Mesodermal cell (in vitro differentiated cells): ENCODE measurements at regions not wholly inside any gene's neighbourhood (a gene's known extent, or its start where the extent isn't known, plus 50 kb on each side); places are given as distances from the start of the nearest gene placed in this dataset.
A peak's percentile ranks its signal among the peaks of the same experiment; 100 is the strongest.

Source experiments
- H3K27ac ChIP-seq: 2 replicates; pipeline ENCODE4 v1.7.0; 2013; ENCODE audit warnings: mild to moderate bottlenecking, low read depth, low read length, moderate library complexity; ENCODE audit not compliant: severe bottlenecking
- H3K36me3 ChIP-seq: 2 replicates; pipeline ENCODE4 v1.7.1; 2013; ENCODE audit warnings: mild to moderate bottlenecking, low read length, moderate library complexity; ENCODE audit not compliant: control insufficient read depth, insufficient read depth
- H3K4me1 ChIP-seq: one replicate; pipeline ENCODE4 v1.7.1; 2013; ENCODE audit warnings: mild to moderate bottlenecking, low read length; ENCODE audit not compliant: insufficient read depth, control insufficient read depth, poor library complexity, severe bottlenecking
- H3K4me3 ChIP-seq: 2 replicates; pipeline ENCODE4 v1.7.0; 2013; ENCODE audit warnings: low read length, control low read depth, mild to moderate bottlenecking; ENCODE audit not compliant: insufficient read depth, poor library complexity, severe bottlenecking; ENCODE audit errors: extremely low read depth
- H3K9me3 ChIP-seq: 2 replicates; pipeline ENCODE4 v1.7.1; 2013; ENCODE audit warnings: mild to moderate bottlenecking, low read length, moderate library complexity; ENCODE audit not compliant: control insufficient read depth
- WGBS, 2 experiments: methylation state at CpG; one replicate each; pipeline ENCODE4 v1.1.5; 2013; ENCODE audit warnings: missing lambda C conversion rate in 2 of 2; ENCODE audit not compliant: insufficient coverage in 2 of 2; 5-methylcytosine and 5-hydroxymethylcytosine counted together

- Histone ChIP-seq H3K36me3 (no peaks in the 10 kb centered on the region), H3K9me3 (no peaks in the 10 kb centered on the region), H3K27ac (no peak overlapping the region), H3K4me3 (no peak overlapping the region), H3K4me1 (peaks cover 7% of the 10 kb centered on the region)
- WGBS, 2 experiments: 97 to 100% methylated on average over 2 to 5 of the region's 9 CpGs
These were observed 222.5 kb downstream of the NXNL2 start for GRCh38 chr9:88757406-88758010.

DNA sequence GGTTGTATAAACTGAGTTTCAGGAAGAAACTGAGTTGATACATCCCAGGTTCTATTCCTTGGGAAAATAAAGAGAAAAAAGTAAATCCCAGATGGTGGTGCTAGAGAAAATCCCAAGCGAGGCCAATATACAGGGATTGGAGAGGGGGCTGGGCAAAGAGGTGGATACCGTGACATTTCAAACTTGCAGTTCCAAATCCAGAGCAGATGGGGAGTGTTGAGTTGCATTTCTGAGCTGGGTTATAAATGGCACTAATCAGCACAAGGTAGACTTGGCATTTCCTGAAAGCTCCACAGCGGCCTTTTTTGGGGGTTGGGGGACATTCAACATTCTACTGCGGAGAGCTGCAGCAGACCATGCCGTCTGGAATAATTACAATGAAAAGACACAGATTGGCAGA lies 224.4 kb downstream of the NXNL2 start:
- 93 to 94% methylated on average over 3 to 5 of the region's 5 CpGs for WGBS, 2 experiments
- Histone ChIP-seq H3K4me1 (peaks cover 7% of the 10 kb centered on the region), H3K36me3 (no peaks in the 10 kb centered on the region), H3K9me3 (no peaks in the 10 kb centered on the region), H3K27ac (peak overlapping the region; percentile 60), H3K4me3 (no peak overlapping the region)

DNA sequence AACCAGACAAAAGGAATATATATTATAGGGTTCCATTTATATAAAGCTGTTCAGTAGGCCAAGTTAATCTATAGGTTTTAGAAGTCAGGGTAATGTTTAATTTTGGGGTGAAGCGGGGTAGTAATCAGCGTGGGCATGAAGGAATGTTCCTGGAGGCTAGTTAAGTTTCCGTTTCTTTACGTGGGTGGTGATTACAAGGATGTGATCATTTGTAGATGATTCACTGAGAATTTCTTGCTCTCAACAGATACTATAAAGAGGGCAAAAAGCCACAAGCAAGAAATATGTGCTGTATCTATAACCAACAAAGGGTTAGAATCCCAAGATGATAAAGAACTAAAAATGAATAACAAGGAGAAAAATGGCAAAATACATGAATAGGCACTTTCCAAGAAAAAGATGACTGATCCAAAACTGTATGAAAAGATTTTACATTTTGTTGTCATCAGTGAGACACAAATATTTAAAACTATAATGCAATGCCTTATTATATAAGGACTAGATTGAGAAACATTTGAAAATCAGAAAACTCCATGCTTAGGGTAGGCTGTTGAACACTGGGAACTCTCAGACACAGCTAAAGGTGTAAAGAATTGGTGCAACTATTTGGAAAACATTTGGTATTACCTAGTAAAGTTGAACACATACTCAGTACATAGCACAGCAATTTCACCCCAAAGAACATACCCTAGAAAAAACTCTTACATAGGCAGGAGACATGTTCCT lies 224.3 kb upstream of the S1PR3 start:
- no peak overlapping the region for H3K27ac ChIP-seq
- H3K4me1 ChIP-seq: no peaks in the 10 kb centered on the region
- no peaks in the 10 kb centered on the region for H3K36me3 ChIP-seq
- 80% methylated on average over 1 of the region's 4 CpGs; no CpG with 5 or more reads in 1 of the 2 experiments for WGBS, 2 experiments
- no peak overlapping the region for H3K4me3 ChIP-seq
- H3K9me3 ChIP-seq: no peaks in the 10 kb centered on the region

GRCh38 chr9:88767504-88767790 lies 223.8 kb upstream of the S1PR3 start:
- H3K36me3 ChIP-seq: no peaks in the 10 kb centered on the region
- no peak overlapping the region for H3K27ac ChIP-seq
- H3K9me3 ChIP-seq: no peaks in the 10 kb centered on the region
- H3K4me1 ChIP-seq: no peaks in the 10 kb centered on the region
- no peak overlapping the region for H3K4me3 ChIP-seq

GRCh38 chr9:88772575-88772974 lies 218.7 kb upstream of the S1PR3 start:
- Histone ChIP-seq H3K9me3 (no peaks in the 10 kb centered on the region), H3K36me3 (no peaks in the 10 kb centered on the region), H3K4me3 (no peak overlapping the region), H3K27ac (no peak overlapping the region), H3K4me1 (peaks cover 40% of the 10 kb centered on the region)
- no CpG with 5 or more reads among the region's 3 CpGs for WGBS, 2 experiments

DNA sequence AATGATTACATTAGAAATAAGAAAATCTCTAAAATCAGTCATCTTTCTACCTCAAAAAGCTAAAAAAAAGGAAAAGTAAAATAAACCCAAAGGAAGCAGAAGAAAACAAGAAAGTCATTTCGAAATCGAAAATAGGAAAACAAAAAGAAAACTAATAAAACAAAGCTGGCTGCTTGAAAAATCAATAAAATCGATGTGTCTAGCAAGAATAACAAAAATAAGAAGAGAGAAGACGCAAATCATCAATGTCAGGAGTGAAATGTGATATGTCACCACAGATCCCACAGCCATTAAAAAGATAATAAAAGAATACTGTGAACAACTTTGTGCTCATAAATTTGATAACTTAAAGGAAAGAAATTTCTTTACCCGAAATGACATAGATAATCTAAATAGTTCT lies 218.1 kb upstream of the S1PR3 start:
- Histone ChIP-seq H3K4me3 (no peak overlapping the region), H3K36me3 (no peaks in the 10 kb centered on the region), H3K9me3 (no peaks in the 10 kb centered on the region), H3K27ac (no peak overlapping the region), H3K4me1 (peaks cover 45% of the 10 kb centered on the region)
- WGBS, 2 experiments: 93% methylated on average over 2 of the region's 5 CpGs; no CpG with 5 or more reads in 1 of the 2 experiments

- H3K4me3 ChIP-seq: no peak overlapping the region
- H3K4me1 ChIP-seq: peaks cover 48% of the 10 kb centered on the region
- no peaks in the 10 kb centered on the region for H3K9me3 ChIP-seq
- WGBS, 2 experiments: 78 to 93% methylated on average over 3 of the region's 4 CpGs
- H3K27ac ChIP-seq: peak overlapping the region; percentile 33
- no peaks in the 10 kb centered on the region for H3K36me3 ChIP-seq
These were observed 217.5 kb upstream of the S1PR3 start for GRCh38 chr9:88773627-88774244.

DNA sequence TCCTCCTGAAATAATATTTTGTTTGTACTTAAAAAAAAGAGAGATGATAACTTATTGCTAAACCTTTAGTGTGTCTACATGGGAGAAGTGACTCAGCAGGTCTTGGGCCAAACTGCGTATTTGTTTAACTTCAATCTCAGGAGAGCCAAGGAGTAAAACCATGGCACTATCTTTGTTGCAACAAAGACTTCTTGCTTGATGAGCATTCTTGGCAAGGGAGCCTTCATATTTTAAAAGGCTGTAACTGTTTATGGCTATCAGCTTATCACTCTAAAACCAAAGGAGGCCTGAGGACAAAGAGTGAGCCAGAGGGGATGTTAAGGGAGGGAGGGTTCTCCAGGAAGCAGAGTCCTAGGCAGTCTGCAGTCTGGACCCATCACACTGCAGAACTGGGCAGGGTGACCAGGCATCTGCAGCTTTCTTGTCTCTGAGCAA lies 216.2 kb upstream of the S1PR3 start:
- Histone ChIP-seq H3K36me3 (no peaks in the 10 kb centered on the region), H3K9me3 (no peaks in the 10 kb centered on the region), H3K27ac (peak overlapping the region; percentile 11), H3K4me1 (peaks cover 48% of the 10 kb centered on the region), H3K4me3 (no peak overlapping the region)
- WGBS, 2 experiments: 89% methylated on average over 1 of the region's 1 CpG

DNA sequence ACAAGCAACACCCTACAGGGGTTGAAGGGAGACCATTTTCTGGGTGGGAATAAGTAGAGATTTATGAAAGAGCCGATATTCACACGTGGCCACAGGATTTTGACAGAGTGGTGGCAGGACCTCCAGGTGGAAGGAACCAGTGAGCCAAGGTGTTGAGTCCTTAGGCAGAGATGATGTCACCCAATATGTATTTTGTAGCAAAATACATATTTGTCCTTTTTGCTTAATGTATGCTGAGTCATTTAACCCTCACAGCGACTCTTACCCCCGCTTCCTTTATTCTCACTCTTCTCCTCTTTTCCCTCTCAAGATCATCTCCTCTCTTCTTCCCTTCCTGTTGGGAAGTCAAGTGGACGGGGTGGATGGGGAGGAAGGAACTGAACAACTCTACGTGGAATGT lies 215.7 kb upstream of the S1PR3 start:
- no peaks in the 10 kb centered on the region for H3K9me3 ChIP-seq
- H3K27ac ChIP-seq: peak overlapping the region; percentile 11
- H3K4me1 ChIP-seq: peaks cover 48% of the 10 kb centered on the region
- H3K4me3 ChIP-seq: no peak overlapping the region
- H3K36me3 ChIP-seq: no peaks in the 10 kb centered on the region
- 100% methylated on average over 2 of the region's 6 CpGs for WGBS, 2 experiments

DNA sequence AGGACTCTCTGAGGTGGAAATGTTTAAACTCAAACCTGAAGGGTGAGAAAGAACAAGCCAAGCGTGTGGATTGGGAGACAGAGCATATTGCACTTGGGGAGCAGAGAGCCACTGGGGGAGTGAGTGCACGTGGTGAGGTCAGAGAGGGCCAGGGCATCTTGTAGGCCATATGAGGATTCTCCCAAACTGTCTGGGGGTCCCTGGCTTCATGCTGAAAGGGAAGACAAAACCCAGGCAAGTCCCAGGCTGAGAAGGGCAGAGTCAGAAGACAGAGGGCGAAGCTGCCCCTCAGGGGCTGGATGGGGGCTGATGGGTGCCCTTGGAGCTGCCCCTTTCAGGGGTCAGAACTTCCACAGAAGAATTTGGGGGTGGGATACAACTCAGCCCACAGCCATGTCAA lies 215.3 kb upstream of the S1PR3 start:
- Histone ChIP-seq H3K36me3 (no peaks in the 10 kb centered on the region), H3K4me1 (peaks cover 48% of the 10 kb centered on the region), H3K4me3 (no peak overlapping the region), H3K27ac (no peak overlapping the region), H3K9me3 (no peaks in the 10 kb centered on the region)
- 87 to 93% methylated on average over 2 to 3 of the region's 3 CpGs for WGBS, 2 experiments
